HFFc6 (cell line): ENCODE measurements at regions not wholly inside any gene's neighbourhood (a gene's known extent, or its start where the extent isn't known, plus 50 kb on each side); places are given as distances from the start of the nearest gene placed in this dataset.

Experiments
- DNase-seq: peaks from one replicate; pipeline ENCODE4 v3.0.0-alpha.2; 2018
- H3K27ac Mint-ChIP-seq: 2 replicates; pipeline ENCODE4 v1.8.0; 2020; ENCODE audit warnings: mild to moderate bottlenecking, mixed read lengths
- H3K27me3 Mint-ChIP-seq: 2 replicates; pipeline ENCODE4 v1.8.0; 2021; ENCODE audit warnings: mild to moderate bottlenecking, moderate library complexity, mixed read lengths; ENCODE audit not compliant: insufficient read depth
- H3K36me3 Mint-ChIP-seq: 2 replicates; pipeline ENCODE4 v1.8.0; 2021; ENCODE audit warnings: low read depth, mixed read lengths
- H3K4me1 Mint-ChIP-seq: 2 replicates; pipeline ENCODE4 v1.8.0; 2020; ENCODE audit warnings: low read depth, mixed read lengths
- H3K4me3 Mint-ChIP-seq: 2 replicates; pipeline ENCODE4 v1.8.0; 2020; ENCODE audit warnings: mild to moderate bottlenecking, moderate library complexity, mixed read lengths
- H3K9me3 Mint-ChIP-seq: 2 replicates; pipeline ENCODE4 v1.8.0; 2020; ENCODE audit warnings: mild to moderate bottlenecking, mixed read lengths
- TF ChIP-seq, protein P1 (sequence below): fragments of 200-600 bp; sonication (generic); IDR thresholded peaks from 2 replicates; pipeline ENCODE4 v1.5.0; 2021; ENCODE audit warnings: antibody characterized with exemption, mild to moderate bottlenecking

DNA sequence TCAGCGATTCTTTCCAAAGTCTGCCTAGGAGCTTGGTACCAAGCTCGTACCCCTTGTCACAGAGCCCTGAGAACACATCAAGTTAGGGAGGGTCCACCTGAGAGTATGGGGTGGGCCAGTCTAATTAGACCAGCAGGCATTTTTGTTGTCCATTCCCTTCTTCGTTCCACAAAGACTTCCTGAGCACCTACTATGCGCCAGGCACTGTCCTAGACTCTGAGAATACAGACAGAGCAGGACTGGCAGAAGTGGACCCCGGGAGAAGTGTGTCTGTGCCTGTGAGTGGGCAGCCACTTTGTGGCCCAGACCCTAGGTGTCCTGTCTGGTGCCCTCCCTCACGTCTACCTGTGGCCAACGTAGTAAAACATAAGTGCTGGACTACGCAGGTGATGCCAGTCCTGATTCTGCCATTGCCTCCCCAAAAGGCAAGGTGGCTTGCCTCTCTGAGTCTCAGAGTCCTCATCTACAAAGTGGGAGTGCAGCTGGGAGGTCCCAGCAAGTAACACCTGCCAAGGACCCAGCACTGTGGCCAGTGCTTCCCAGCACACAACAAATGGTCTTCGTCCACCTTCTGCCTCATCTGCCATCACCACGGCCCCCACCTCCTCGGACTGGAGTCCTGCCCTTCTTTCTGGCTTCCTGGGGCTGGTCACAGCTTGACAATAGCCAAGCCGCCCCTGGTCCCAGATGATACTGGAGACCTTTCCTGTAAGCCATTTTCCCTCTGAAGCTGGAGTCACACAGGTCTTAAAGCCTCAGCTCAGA lies 54.3 kb upstream of the DUSP5 start:
- H3K36me3 Mint-ChIP-seq: no peaks in the 10 kb centered on the region
- DNase-seq: no peak
- peaks cover 3% of the 10 kb centered on the region; the same call in 1 of the 2 replicates for H3K27me3 Mint-ChIP-seq
- TF ChIP-seq, protein P1, sequence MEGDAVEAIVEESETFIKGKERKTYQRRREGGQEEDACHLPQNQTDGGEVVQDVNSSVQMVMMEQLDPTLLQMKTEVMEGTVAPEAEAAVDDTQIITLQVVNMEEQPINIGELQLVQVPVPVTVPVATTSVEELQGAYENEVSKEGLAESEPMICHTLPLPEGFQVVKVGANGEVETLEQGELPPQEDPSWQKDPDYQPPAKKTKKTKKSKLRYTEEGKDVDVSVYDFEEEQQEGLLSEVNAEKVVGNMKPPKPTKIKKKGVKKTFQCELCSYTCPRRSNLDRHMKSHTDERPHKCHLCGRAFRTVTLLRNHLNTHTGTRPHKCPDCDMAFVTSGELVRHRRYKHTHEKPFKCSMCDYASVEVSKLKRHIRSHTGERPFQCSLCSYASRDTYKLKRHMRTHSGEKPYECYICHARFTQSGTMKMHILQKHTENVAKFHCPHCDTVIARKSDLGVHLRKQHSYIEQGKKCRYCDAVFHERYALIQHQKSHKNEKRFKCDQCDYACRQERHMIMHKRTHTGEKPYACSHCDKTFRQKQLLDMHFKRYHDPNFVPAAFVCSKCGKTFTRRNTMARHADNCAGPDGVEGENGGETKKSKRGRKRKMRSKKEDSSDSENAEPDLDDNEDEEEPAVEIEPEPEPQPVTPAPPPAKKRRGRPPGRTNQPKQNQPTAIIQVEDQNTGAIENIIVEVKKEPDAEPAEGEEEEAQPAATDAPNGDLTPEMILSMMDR: no peak
- H3K4me3 Mint-ChIP-seq: no peak overlapping the region
- no peaks in the 10 kb centered on the region for H3K9me3 Mint-ChIP-seq
- no peak overlapping the region for H3K27ac Mint-ChIP-seq
- peaks cover 35% of the 10 kb centered on the region for H3K4me1 Mint-ChIP-seq

DNA sequence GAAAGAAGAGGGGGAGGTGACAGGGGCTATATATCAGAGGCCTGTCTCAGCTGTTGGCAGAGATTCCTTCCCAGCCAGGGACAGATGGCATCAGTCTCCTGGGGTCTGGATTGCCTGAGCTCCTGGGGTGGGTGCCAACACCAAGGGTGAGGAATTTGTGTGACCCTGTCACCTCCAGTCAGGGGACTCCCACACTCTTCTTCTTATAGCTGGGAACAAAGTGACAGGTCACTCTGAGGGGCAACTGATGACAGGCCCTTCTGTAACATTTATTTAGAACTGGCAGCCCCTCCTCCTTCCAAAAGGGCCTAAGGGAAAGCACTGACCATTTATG lies 53.7 kb upstream of the DUSP5 start:
- H3K27ac Mint-ChIP-seq: no peak overlapping the region
- peaks cover 35% of the 10 kb centered on the region for H3K4me1 Mint-ChIP-seq
- no peaks in the 10 kb centered on the region for H3K9me3 Mint-ChIP-seq
- TF ChIP-seq, protein P1: no peak
- H3K36me3 Mint-ChIP-seq: no peaks in the 10 kb centered on the region; the same call in 1 of the 2 replicates
- H3K4me3 Mint-ChIP-seq: no peak overlapping the region
- H3K27me3 Mint-ChIP-seq: peaks cover 3% of the 10 kb centered on the region; the same call in 1 of the 2 replicates
- no peak for DNase-seq

DNA sequence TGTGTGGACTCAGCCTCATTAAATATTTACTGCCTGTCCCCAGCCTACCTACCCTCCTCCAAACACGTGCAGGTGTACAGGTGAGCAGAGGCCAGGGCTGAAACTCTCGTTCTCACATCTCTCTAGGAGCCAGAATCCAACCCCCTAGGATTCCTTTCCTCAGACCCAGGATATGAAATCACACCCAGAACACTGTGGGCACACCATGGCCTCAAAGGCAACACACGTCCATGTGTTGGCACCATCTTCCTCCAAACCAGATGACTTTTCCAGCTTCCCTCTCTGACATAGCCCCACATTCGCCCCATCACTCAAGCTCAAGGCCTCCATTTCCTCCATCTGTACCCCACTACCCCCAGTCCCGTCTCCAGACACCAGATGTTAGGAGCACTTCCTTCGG lies 51.8 kb upstream of the DUSP5 start:
- Mint-ChIP-seq H3K4me1 (peaks cover 35% of the 10 kb centered on the region), H3K36me3 (no peaks in the 10 kb centered on the region; the same call in 1 of the 2 replicates), H3K27ac (no peak overlapping the region), H3K4me3 (no peak overlapping the region), H3K27me3 (peaks cover 3% of the 10 kb centered on the region; the same call in 1 of the 2 replicates), H3K9me3 (no peaks in the 10 kb centered on the region)
- no peak for DNase-seq
- TF ChIP-seq, protein P1: no peak

DNA sequence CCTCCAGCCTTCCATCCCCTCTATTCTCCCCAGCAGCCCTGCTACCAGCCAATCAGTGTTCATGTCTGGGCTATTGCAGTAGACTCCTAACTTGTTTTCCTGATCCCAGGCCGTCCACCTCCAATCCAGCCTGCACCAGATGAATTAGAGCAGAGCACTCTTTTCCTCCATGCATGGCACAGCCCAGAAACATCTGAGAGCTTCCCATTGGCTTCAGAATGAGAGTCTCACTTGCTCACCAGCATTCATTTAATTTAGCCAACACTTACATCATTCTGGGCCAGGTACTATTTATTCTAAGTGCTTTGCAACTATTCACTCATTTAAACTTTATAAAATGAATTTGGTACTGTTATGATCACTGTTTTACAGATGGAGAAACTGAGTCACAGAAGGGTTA lies 51.4 kb upstream of the DUSP5 start:
- TF ChIP-seq, protein P1: no peak
- peaks cover 35% of the 10 kb centered on the region for H3K4me1 Mint-ChIP-seq
- no peaks in the 10 kb centered on the region; the same call in 1 of the 2 replicates for H3K36me3 Mint-ChIP-seq
- peaks cover 3% of the 10 kb centered on the region; the same call in 1 of the 2 replicates for H3K27me3 Mint-ChIP-seq
- H3K4me3 Mint-ChIP-seq: no peak overlapping the region
- H3K27ac Mint-ChIP-seq: no peak overlapping the region
- DNase-seq: no peak
- H3K9me3 Mint-ChIP-seq: no peaks in the 10 kb centered on the region

DNA sequence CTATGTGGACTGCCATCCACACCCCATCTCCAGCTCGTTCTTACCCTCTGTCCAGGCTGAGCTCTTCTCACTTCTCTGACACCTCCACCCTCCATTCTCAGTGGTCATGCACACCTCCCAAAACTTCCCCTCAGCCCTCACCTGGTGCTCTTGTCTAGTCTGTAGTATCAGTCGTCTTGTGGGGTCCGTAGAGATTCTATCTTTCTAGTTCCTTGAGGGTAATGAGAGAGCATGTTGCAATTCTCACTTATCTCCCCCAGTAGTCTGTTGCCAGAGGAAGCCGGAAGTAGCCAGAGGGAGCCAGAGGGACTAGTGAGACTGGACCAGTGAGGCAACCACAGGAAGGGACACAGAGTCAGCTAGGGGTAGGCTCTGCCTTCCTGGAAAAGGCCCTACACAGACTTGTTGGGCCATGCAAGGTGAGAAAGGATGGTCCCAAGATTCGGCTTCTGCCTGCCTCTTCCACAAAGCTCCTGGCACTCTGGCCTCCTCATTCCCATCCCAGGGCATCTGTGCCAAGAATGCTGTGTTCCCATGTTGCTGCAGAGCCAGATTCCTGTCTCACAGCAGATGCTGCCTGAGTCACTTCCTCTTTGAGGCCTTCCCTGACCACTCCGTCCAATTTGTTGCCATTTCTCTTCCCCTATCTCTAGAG lies 50.6 kb upstream of the DUSP5 start:
- Mint-ChIP-seq H3K27me3 (peaks cover 3% of the 10 kb centered on the region; the same call in 1 of the 2 replicates), H3K36me3 (no peaks in the 10 kb centered on the region; the same call in 1 of the 2 replicates), H3K27ac (peak overlapping the region; percentile 96), H3K4me3 (peak overlapping the region; percentile 42), H3K4me1 (peaks cover 28% of the 10 kb centered on the region), H3K9me3 (no peaks in the 10 kb centered on the region)
- TF ChIP-seq, protein P1: no peak; the same call in 1 of the 2 replicates
- peak; percentile 79 for DNase-seq
